HepG2 (cell line): ENCODE measurements at regions not wholly inside any gene's neighbourhood (a gene's known extent, or its start where the extent isn't known, plus 50 kb on each side); places are given as distances from the start of the nearest gene placed in this dataset.

Source experiments
- ATAC-seq: fragments of 200-7000 bp; cut with Tn5 transposase; 3 replicates; pipeline ENCODE4 v1.9.1; 2020; ENCODE audit warnings: mild to moderate bottlenecking, moderate library complexity
- BruUV-seq: library from RNA; stranded (reverse); fragments of 400-500 nt; replicated peaks from 2 replicates; lab custom pipeline; 2021; lab: Mats Ljungman, UMichigan
- CTCF ChIA-PET: fragments of 300-600 bp; formaldehyde crosslinking; extraction: SDS; loops from one replicate; lab custom pipeline; 2021; ENCODE audit warnings: low total read pairs, inconsistent platforms, low intra/inter-chr PET ratio; lab: Yijun Ruan, JAX
- POLR2A ChIA-PET: fragments of 350-600 bp; sonication (Branson Sonifier 250); formaldehyde crosslinking; loops from one replicate; lab custom pipeline; 2020; ENCODE audit warnings: antibody characterized with exemption, inconsistent platforms; lab: Yijun Ruan, JAX
- DNase-seq: peaks from one replicate; pipeline ENCODE4 v3.0.0-alpha.2; 2015; ENCODE audit warnings: low spot score
- FAIRE-seq: peaks from 3 replicates; lab custom pipeline; 2011; peaks lifted over from hg19 to GRCh38; lab: Jason Lieb, UNC
- H2AFZ ChIP-seq: one replicate; pipeline ENCODE4 v1.6.1; 2011; ENCODE audit warnings: low read length, inconsistent platforms
- H3K27ac ChIP-seq: fragments of 300-600 bp; 3 replicates; pipeline ENCODE4 v1.8.0; 2011; ENCODE audit warnings: mixed run types, mild to moderate bottlenecking, mixed read lengths, low read length, inconsistent platforms; ENCODE audit not compliant: insufficient read depth; ENCODE audit errors: extremely low read length
- H3K27me3 ChIP-seq, 2 experiments: fragments of 200-600 bp in 1 of 2; 2 replicates in 1 of 2; 3 replicates in 1 of 2; pipeline versions ENCODE4 v1.6.0 to v1.8.0; 2011; ENCODE audit warnings: low read length in 2 of 2, mild to moderate bottlenecking in 2 of 2, moderate library complexity in 2 of 2, inconsistent platforms in 1 of 2; ENCODE audit not compliant: insufficient read depth in 2 of 2, control insufficient read depth in 1 of 2
- H3K36me3 ChIP-seq, 2 experiments: fragments of 200-600 bp in 1 of 2; replicated peaks in 1 of 2; 2 replicates in 1 of 2; 3 replicates in 1 of 2; pipeline versions ENCODE4 v1.5.1 to v1.8.0; 2011; ENCODE audit warnings: low read length in 2 of 2, inconsistent platforms in 1 of 2; ENCODE audit not compliant: insufficient read depth in 2 of 2, control insufficient read depth in 1 of 2
- H3K4me1 ChIP-seq: 2 replicates; pipeline ENCODE4 v1.5.1; 2012; ENCODE audit warnings: low read length, inconsistent platforms; ENCODE audit not compliant: insufficient read depth
- H3K4me2 ChIP-seq: 2 replicates; pipeline ENCODE4 v1.6.0; 2011; ENCODE audit warnings: low read depth, low read length, inconsistent platforms
- H3K4me3 ChIP-seq, 3 experiments: fragments of 200-600 bp in 1 of 3; sonication (generic), shearing (Covaris generic) in 1 of 3; replicated peaks in 1 of 3; 2 replicates each; pipeline ENCODE4 v1.5.1; 2011 to 2016; ENCODE audit warnings: low read length in 3 of 3, inconsistent platforms in 2 of 3, low read depth in 2 of 3, mild to moderate bottlenecking in 2 of 3, control low read depth in 1 of 3, mixed read lengths in 1 of 3; ENCODE audit not compliant: insufficient read depth in 1 of 3
- H3K79me2 ChIP-seq: one replicate; pipeline ENCODE4 v1.6.1; 2011; ENCODE audit warnings: low read length, inconsistent platforms; ENCODE audit not compliant: insufficient read depth
- H3K9ac ChIP-seq: 2 replicates; pipeline ENCODE4 v1.6.0; 2011; ENCODE audit warnings: mild to moderate bottlenecking, low read depth, low read length, inconsistent platforms; ENCODE audit not compliant: insufficient read depth
- H3K9me3 ChIP-seq: 2 replicates; pipeline ENCODE4 v1.5.1; 2012; ENCODE audit warnings: mild to moderate bottlenecking, low read length
- H4K20me1 ChIP-seq: 2 replicates; pipeline ENCODE4 v1.6.0; 2011; ENCODE audit warnings: inconsistent platforms, mild to moderate bottlenecking, low read length, moderate library complexity; ENCODE audit not compliant: insufficient read depth
- FOXA1 ChIP-seq, 2 experiments: fragments of 450-650 bp in 1 of 2; sonication (generic) in 1 of 2; formaldehyde crosslinking in 1 of 2; IDR thresholded peaks; 2 replicates each; pipeline versions ENCODE4 v1.4.0 to v1.6.1; 2016 to 2020; ENCODE audit warnings: missing genetic modification reagents in 1 of 2
- FOXA3 ChIP-seq: IDR thresholded peaks from 2 replicates; pipeline ENCODE4 v1.6.1; 2016; ENCODE audit warnings: missing genetic modification reagents, missing compliant biosample characterization
- HNF4A ChIP-seq: sonication (generic); formaldehyde crosslinking; IDR thresholded peaks from 2 replicates; pipeline ENCODE4 v1.4.0; 2020; ENCODE audit warnings: missing genetic modification reagents
- ZFP36 ChIP-seq: fragments of 150-350 bp; IDR thresholded peaks from 2 replicates; pipeline ENCODE4 v1.6.1; 2018; ENCODE audit warnings: borderline replicate concordance, low read length, low read depth; ENCODE audit not compliant: partially characterized antibody
- ZFP91 ChIP-seq: sonication (generic); formaldehyde crosslinking; IDR thresholded peaks from 2 replicates; pipeline ENCODE4 v1.9.0; 2022; ENCODE audit warnings: missing genetic modification reagents, mild to moderate bottlenecking, borderline replicate concordance
- ZNF143 ChIP-seq: sonication (generic); formaldehyde crosslinking; IDR thresholded peaks from 2 replicates; pipeline ENCODE4 v1.4.0; 2020; ENCODE audit warnings: missing genetic modification reagents
- ZNF629 ChIP-seq: sonication (generic); formaldehyde crosslinking; conservative IDR thresholded peaks from 2 replicates; pipeline ENCODE4 v1.5.0; 2020; ENCODE audit warnings: missing genetic modification reagents
- ZNF652 ChIP-seq: IDR thresholded peaks from 2 replicates; pipeline ENCODE4 v1.6.1; 2016; ENCODE audit warnings: low read depth, borderline replicate concordance
- ZNF724P ChIP-seq: sonication (generic); formaldehyde crosslinking; IDR thresholded peaks from 2 replicates; pipeline ENCODE4 v1.8.0; 2022; ENCODE audit warnings: missing genetic modification reagents, borderline replicate concordance
- WGBS: methylation state at CpG from one replicate; pipeline ENCODE4 v1.1.6; 2017; ENCODE audit warnings: low lambda C conversion rate; 5-methylcytosine and 5-hydroxymethylcytosine counted together
- in situ Hi-C: cut with HindIII; loops from 2 replicates; pipeline ENCODE4 v1.10.0; 2017; ENCODE audit warnings: low pct_unique_long_range_greater_than_20kb; ENCODE audit not compliant: extremely low pct_ligation_motif_present
- intact Hi-C: fragments of 100-400 bp; cut with micrococcal nuclease; formaldehyde crosslinking; loops from one replicate; pipeline ENCODE4 v1.10.0; 2022; ENCODE audit not compliant: unreplicated experiment
- TF ChIP-seq, protein P1 (sequence below): sonication (generic); formaldehyde crosslinking; IDR thresholded peaks from 2 replicates; pipeline ENCODE4 v1.8.0; 2022; ENCODE audit warnings: missing genetic modification reagents, mild to moderate bottlenecking, moderate library complexity, borderline replicate concordance

DNA sequence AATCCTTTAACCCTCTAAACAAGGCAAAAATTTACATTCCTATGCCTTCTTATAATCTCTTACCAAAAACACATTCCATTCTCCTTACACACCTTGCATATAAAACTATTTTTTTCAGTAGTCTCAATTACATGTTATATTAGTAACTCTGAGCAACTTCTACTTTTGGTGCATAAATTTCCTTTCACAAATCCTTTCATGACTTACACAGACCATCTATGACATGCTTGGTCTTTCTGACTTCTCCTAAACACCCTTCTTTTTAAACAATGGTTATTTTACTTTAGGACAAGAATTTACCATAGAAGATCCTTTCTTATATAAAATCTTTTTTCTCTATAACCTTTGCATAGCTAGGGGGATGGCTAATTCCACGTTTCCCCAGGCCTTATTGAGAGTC lies 208.0 kb upstream of the ARRDC3 start:
- BruUV-seq, result no TSS peak
- no peaks in the 10 kb centered on the region for H4K20me1 ChIP-seq
- no peak overlapping the region for H3K4me3 ChIP-seq
- no peaks in the 10 kb centered on the region for H3K36me3 ChIP-seq
- POLR2A ChIA-PET, result no interaction called here
- H3K79me2 ChIP-seq, result no peaks in the 10 kb centered on the region
- intact Hi-C loops, result no loop called here
- in situ Hi-C loops, result no loop called here
- no peak overlapping the region for H2AFZ ChIP-seq
- TF ChIP-seq ZFP36 (peak; percentile 74), ZNF724P (peak; percentile 78; the same call in 1 of the 2 replicates), ZFP91 (CRISPR knock-in tag) (no peak), ZNF143 (CRISPR knock-in tag) (no peak)
- TF ChIP-seq, all 625 proteins: peak for 2
- FAIRE-seq (no peak), DNase-seq (no peak), ATAC-seq (no peak)
- H3K4me1 ChIP-seq, result no peaks in the 10 kb centered on the region; the same call in 1 of the 2 replicates
- CTCF ChIA-PET, result no interaction called here
- H3K9ac ChIP-seq, result no peak overlapping the region
- H3K9me3 ChIP-seq, result peaks cover 72% of the 10 kb centered on the region
- H3K4me2 ChIP-seq, result no peak overlapping the region
- H3K27ac ChIP-seq, result no peak overlapping the region
- H3K27me3 ChIP-seq, result no peaks in the 10 kb centered on the region
- 3% methylated on average over 1 of the region's 1 CpG for WGBS

- no peak overlapping the region for H3K4me2 ChIP-seq
- no peaks in the 10 kb centered on the region for H3K27me3 ChIP-seq
- CTCF ChIA-PET, result no interaction called here
- H4K20me1 ChIP-seq, result no peaks in the 10 kb centered on the region
- H3K9me3 ChIP-seq, result peaks cover 37% of the 10 kb centered on the region
- no peak overlapping the region for H3K27ac ChIP-seq
- intact Hi-C loops (no loop called here), in situ Hi-C loops (no loop called here)
- TF ChIP-seq HNF4A (CRISPR knock-in tag) (peak; percentile 36; the same call in 1 of the 2 replicates), FOXA1 (IDR thresholded peaks at IDR 0.05) (peak; percentile 85), FOXA1 (CRISPR knock-in tag; IDR thresholded peaks at IDR 0.05) (0 out of 2 replicates have a peak, but pooled peaks have one; percentile 35), ZNF652 (peak; percentile 30; the same call in 1 of the 2 replicates), ZNF629 (CRISPR knock-in tag) (peak; percentile 75), FOXA3 (CRISPR knock-in tag) (peak; percentile 36; the same call in 1 of the 2 replicates)
- TF ChIP-seq, protein P1, sequence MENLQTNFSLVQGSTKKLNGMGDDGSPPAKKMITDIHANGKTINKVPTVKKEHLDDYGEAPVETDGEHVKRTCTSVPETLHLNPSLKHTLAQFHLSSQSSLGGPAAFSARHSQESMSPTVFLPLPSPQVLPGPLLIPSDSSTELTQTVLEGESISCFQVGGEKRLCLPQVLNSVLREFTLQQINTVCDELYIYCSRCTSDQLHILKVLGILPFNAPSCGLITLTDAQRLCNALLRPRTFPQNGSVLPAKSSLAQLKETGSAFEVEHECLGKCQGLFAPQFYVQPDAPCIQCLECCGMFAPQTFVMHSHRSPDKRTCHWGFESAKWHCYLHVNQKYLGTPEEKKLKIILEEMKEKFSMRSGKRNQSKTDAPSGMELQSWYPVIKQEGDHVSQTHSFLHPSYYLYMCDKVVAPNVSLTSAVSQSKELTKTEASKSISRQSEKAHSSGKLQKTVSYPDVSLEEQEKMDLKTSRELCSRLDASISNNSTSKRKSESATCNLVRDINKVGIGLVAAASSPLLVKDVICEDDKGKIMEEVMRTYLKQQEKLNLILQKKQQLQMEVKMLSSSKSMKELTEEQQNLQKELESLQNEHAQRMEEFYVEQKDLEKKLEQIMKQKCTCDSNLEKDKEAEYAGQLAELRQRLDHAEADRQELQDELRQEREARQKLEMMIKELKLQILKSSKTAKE, result no peak
- DNase-seq (peak; percentile 1), ATAC-seq (0 out of 3 replicates have a peak, but pooled peaks have one; percentile 30), FAIRE-seq (no peak)
- H3K79me2 ChIP-seq, result no peaks in the 10 kb centered on the region
- no peaks in the 10 kb centered on the region for H3K36me3 ChIP-seq
- 0% methylated on average over 2 of the region's 2 CpGs for WGBS
- no peaks in the 10 kb centered on the region; the same call in 1 of the 2 replicates for H3K4me1 ChIP-seq
- POLR2A ChIA-PET, result no interaction called here
- H3K9ac ChIP-seq, result no peak overlapping the region
- BruUV-seq, result no TSS peak
- no peak overlapping the region for H3K4me3 ChIP-seq
- H2AFZ ChIP-seq, result no peak overlapping the region
Observed at GRCh38 chr5:91586232-91586631, 203.1 kb upstream of the ARRDC3 start.
